ENCODE measurements at regions not wholly inside any gene's neighbourhood (a gene's known extent, or its start where the extent isn't known, plus 50 kb on each side); places are given as distances from the start of the nearest gene placed in this dataset.

DNA sequence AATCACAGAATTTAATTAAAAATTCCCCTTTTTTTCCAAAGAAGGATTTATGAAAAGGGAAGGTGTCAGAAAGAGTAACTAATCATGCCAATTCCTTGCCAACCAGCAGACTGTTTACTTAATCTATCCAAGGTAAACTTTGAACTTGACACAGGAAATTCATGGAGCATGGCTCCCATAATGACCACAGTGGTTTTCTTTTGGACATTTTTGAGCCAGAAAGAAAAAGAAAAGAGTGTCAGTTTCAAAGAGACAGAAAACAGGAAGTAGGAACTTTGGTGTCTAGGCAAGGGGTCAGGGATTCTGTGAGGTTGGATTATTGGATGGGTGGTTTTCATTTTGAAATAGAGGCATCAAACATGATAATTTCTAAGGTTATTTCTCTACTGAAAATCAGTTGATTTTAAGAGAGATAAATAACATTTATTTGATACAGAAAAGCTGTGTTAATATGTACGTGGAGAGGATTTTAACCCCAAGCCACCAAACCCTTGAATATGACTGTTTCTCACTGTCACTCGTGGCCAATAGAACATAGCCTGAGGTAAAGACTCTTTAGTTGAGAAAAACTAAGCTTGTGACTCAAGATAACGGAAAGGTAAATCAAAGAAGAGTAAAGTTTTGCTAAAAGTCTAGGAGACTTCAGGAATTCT, 196.1 kb downstream of the TTC6 start:
- TF ChIP-seq, protein P1, sequence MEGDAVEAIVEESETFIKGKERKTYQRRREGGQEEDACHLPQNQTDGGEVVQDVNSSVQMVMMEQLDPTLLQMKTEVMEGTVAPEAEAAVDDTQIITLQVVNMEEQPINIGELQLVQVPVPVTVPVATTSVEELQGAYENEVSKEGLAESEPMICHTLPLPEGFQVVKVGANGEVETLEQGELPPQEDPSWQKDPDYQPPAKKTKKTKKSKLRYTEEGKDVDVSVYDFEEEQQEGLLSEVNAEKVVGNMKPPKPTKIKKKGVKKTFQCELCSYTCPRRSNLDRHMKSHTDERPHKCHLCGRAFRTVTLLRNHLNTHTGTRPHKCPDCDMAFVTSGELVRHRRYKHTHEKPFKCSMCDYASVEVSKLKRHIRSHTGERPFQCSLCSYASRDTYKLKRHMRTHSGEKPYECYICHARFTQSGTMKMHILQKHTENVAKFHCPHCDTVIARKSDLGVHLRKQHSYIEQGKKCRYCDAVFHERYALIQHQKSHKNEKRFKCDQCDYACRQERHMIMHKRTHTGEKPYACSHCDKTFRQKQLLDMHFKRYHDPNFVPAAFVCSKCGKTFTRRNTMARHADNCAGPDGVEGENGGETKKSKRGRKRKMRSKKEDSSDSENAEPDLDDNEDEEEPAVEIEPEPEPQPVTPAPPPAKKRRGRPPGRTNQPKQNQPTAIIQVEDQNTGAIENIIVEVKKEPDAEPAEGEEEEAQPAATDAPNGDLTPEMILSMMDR (IDR thresholded peaks at IDR 0.05) = no peak
- no peak for TF ChIP-seq POLR2A (IDR thresholded peaks at IDR 0.05)
